ENCODE measurements at regions not wholly inside any gene's neighbourhood (a gene's known extent, or its start where the extent isn't known, plus 50 kb on each side); places are given as distances from the start of the nearest gene placed in this dataset.

DNA sequence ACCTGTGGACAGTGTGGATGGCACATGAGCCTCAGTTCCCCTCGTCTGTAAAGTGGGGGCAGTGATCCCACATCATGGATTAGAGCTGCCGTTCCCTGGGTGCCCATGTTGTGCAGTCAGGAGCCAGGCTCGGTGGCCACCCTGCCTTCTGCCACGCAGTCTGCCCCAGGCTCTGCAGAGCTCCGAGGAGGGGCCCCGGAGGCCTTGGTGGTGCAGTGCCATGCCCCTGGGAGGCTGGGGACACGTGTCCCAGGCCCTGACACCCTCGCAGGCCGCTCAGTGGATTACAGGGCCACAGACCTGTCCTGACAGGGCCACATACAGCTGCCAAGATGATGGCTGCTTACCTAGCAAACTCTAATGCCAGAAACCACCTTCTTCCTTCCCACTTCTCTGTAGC is 59.7 kb upstream of the ZNF469 start:
- ATAC-seq, result no peak
- Histone ChIP-seq H3F3A (replicated peaks; ENCODE audit: low read depth) (no peaks in the 10 kb centered on the region), H3K9me2 (ENCODE audit: insufficient read depth) (no peaks in the 10 kb centered on the region), H3K4me3 (no peak overlapping the region), H3K36me3 (ENCODE audit: insufficient read depth) (no peaks in the 10 kb centered on the region), H3K27ac (ENCODE audit: low read depth) (no peak overlapping the region), H4K20me1 (replicated peaks; ENCODE audit: insufficient read depth) (no peaks in the 10 kb centered on the region), H3K4me2 (no peak overlapping the region), H3K27me3 (ENCODE audit: insufficient read depth) (no peaks in the 10 kb centered on the region), H3K79me2 (replicated peaks; ENCODE audit: insufficient read depth) (no peaks in the 10 kb centered on the region), H3K4me1 (ENCODE audit: insufficient read depth) (no peaks in the 10 kb centered on the region), H2AFZ (no peak overlapping the region)
- Mint-ChIP-seq H3K27me3 (ENCODE audit: insufficient read depth, low read depth, poor library complexity) (peaks cover 8% of the 10 kb centered on the region), H3K4me1 (no peaks in the 10 kb centered on the region), H3K36me3 (ENCODE audit: low read depth) (no peaks in the 10 kb centered on the region; the same call in 2 of the 3 replicates), H3K9me3 (peaks cover 15% of the 10 kb centered on the region), H3K4me3 (no peak overlapping the region), H3K27ac (no peak overlapping the region)
- no peak for DNase-seq (ENCODE audit: low spot score)
- TF ChIP-seq NANOG (IDR thresholded peaks at IDR 0.05; ENCODE audit: borderline replicate concordance) (no peak), CREB1 (CRISPR knock-in tag; IDR thresholded peaks at IDR 0.05; ENCODE audit: low read depth) (no peak), EZH2 (IDR thresholded peaks at IDR 0.05; ENCODE audit: low read depth, unreplicated experiment) (no peak), EZH2phosphoT487 (IDR thresholded peaks at IDR 0.05; ENCODE audit: unreplicated experiment) (no peak), ZNF331 (CRISPR knock-in tag; IDR thresholded peaks at IDR 0.05; ENCODE audit: low read depth) (no peak), ETS1 (IDR thresholded peaks at IDR 0.05) (no peak), REST (IDR thresholded peaks at IDR 0.05; ENCODE audit: unreplicated experiment) (no peak), POLR2AphosphoS5 (IDR thresholded peaks at IDR 0.05; ENCODE audit: low read depth) (no peak), CTCF (conservative IDR thresholded peaks at IDR 0.05; ENCODE audit: low read depth in 2 of 2) (no peak), STAT1 (IDR thresholded peaks at IDR 0.05; ENCODE audit: unreplicated experiment) (no peak), ZNF114 (CRISPR knock-in tag; IDR thresholded peaks at IDR 0.05) (no peak)
- TF ChIP-seq, protein P1, sequence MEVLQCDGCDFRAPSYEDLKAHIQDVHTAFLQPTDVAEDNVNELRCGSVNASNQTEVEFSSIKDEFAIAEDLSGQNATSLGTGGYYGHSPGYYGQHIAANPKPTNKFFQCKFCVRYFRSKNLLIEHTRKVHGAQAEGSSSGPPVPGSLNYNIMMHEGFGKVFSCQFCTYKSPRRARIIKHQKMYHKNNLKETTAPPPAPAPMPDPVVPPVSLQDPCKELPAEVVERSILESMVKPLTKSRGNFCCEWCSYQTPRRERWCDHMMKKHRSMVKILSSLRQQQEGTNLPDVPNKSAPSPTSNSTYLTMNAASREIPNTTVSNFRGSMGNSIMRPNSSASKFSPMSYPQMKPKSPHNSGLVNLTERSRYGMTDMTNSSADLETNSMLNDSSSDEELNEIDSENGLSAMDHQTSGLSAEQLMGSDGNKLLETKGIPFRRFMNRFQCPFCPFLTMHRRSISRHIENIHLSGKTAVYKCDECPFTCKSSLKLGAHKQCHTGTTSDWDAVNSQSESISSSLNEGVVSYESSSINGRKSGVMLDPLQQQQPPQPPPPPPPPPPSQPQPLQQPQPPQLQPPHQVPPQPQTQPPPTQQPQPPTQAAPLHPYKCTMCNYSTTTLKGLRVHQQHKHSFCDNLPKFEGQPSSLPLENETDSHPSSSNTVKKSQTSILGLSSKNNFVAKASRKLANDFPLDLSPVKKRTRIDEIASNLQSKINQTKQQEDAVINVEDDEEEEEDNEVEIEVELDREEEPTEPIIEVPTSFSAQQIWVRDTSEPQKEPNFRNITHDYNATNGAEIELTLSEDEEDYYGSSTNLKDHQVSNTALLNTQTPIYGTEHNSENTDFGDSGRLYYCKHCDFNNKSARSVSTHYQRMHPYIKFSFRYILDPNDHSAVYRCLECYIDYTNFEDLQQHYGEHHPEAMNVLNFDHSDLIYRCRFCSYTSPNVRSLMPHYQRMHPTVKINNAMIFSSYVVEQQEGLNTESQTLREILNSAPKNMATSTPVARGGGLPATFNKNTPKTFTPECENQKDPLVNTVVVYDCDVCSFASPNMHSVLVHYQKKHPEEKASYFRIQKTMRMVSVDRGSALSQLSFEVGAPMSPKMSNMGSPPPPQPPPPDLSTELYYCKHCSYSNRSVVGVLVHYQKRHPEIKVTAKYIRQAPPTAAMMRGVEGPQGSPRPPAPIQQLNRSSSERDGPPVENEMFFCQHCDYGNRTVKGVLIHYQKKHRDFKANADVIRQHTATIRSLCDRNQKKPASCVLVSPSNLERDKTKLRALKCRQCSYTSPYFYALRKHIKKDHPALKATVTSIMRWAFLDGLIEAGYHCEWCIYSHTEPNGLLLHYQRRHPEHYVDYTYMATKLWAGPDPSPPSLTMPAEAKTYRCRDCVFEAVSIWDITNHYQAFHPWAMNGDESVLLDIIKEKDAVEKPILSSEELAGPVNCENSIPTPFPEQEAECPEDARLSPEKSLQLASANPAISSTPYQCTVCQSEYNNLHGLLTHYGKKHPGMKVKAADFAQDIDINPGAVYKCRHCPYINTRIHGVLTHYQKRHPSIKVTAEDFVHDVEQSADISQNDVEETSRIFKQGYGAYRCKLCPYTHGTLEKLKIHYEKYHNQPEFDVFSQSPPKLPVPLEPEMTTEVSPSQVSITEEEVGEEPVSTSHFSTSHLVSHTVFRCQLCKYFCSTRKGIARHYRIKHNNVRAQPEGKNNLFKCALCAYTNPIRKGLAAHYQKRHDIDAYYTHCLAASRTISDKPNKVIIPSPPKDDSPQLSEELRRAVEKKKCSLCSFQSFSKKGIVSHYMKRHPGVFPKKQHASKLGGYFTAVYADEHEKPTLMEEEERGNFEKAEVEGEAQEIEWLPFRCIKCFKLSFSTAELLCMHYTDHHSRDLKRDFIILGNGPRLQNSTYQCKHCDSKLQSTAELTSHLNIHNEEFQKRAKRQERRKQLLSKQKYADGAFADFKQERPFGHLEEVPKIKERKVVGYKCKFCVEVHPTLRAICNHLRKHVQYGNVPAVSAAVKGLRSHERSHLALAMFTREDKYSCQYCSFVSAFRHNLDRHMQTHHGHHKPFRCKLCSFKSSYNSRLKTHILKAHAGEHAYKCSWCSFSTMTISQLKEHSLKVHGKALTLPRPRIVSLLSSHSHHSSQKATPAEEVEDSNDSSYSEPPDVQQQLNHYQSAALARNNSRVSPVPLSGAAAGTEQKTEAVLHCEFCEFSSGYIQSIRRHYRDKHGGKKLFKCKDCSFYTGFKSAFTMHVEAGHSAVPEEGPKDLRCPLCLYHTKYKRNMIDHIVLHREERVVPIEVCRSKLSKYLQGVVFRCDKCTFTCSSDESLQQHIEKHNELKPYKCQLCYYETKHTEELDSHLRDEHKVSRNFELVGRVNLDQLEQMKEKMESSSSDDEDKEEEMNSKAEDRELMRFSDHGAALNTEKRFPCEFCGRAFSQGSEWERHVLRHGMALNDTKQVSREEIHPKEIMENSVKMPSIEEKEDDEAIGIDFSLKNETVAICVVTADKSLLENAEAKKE (CRISPR knock-in tag; IDR thresholded peaks at IDR 0.05), result no peak
